Activated naive CD8-positive, alpha-beta T cell treated with anti-CD3 and anti-CD28 coated beads, Interleukin-2, amount 50 U/mL, for 16 hours (primary cell): ENCODE measurements at regions not wholly inside any gene's neighbourhood (a gene's known extent, or its start where the extent isn't known, plus 50 kb on each side); places are given as distances from the start of the nearest gene placed in this dataset.
"Not testable (repeated sequence)": the region's sequence is repeated elsewhere in the genome, so short reads cannot be mapped to it uniquely, and the experiment has no call there.

Source experiments
- DNase-seq: peaks from one replicate; pipeline ENCODE4 v3.0.0-alpha.2; 2020; ENCODE audit warnings: low read depth, low spot score

DNA sequence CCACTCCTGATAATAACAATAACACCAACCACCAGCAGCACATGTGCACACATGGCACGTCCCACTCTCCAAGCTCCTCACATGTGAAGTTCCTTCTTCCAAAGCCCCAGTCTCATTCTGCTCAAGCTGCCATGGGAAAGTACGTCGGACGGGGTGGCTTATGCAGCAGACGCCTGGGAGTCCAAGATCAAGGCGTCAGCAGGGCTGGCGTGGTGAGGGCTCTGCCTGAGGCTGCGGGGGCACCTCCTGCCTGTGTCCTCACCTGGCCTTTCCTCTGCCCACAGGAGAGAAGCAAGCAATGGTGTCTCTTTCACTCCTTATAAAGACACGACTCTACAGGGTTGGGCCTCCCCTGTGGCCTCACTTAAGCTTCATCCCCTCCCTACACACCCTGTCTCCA is 68.8 kb upstream of the INSIG1 start:
- no peak for DNase-seq

- DNase-seq = no peak
Measured at GRCh38 chr7:155229548-155230168, 68.0 kb upstream of the INSIG1 start.

DNA sequence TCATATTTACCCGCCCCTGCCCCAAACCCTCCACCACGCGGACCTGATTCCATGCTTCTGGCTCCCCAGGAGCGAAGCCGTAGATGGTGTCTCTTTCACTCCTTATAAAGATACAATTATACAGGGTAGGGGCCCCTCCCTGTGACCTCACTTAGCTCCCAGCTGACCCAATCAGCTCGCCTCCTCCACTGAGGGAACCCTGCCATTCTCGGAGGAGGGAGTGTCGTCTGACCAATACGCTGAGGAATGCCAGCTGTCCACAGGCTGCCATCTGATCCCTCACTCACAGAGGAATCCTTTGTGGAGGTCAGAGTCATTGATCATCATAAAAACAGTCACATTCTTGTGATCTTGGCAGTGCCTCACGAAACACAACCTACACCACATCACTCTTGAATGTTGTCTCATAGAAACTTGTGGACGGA is 67.5 kb upstream of the INSIG1 start:
- DNase-seq = no peak

DNA sequence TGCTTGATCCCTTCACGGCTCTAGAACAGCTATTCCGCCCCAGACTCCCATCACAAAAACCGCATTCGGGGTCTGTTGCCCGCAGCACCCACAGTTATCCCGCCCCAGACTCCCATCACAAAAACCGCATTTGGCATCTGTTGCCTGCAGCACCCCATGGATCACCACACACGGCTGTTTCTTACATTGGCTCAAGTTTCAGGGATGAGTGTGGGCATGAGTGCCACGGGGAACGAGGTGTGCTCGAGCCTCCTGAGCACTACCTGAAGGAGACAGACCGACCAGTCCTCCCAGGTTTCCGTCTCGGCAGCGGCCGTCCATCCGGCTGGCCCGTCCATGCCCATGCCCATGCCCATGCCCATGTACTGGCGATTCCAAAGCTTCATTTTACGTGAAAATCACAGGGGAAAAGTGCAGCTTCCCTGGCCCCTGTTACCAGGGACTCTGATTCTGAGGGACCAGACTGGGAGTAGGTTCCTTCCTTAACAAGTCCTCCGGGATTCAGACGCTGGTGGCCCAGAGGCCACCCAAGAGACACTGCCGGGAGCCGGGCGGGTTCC is 66.4 kb upstream of the INSIG1 start:
- no peak for DNase-seq

GRCh38 chr7:155231941-155232340 is 65.7 kb upstream of the INSIG1 start:
- no peak for DNase-seq

DNA sequence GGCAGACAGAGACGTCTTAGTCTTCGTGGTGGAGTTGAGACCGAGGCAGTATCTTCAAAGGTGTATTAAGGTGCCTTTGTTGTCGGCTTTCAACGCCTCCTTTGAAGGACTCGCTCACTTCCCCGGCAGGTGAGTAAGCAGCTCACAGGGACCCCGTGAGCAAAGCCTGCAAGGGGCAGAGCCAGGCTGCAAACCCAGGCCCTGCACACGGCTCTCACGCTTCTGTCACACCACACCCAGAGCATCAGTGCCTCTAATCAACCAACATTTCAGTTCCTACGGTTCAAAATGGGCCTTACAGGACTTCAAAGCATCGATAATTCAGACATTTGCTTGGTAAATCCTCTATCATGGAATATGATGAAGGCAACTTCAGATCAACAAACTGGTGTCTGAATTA is 64.8 kb upstream of the INSIG1 start:
- DNase-seq = no peak

DNA sequence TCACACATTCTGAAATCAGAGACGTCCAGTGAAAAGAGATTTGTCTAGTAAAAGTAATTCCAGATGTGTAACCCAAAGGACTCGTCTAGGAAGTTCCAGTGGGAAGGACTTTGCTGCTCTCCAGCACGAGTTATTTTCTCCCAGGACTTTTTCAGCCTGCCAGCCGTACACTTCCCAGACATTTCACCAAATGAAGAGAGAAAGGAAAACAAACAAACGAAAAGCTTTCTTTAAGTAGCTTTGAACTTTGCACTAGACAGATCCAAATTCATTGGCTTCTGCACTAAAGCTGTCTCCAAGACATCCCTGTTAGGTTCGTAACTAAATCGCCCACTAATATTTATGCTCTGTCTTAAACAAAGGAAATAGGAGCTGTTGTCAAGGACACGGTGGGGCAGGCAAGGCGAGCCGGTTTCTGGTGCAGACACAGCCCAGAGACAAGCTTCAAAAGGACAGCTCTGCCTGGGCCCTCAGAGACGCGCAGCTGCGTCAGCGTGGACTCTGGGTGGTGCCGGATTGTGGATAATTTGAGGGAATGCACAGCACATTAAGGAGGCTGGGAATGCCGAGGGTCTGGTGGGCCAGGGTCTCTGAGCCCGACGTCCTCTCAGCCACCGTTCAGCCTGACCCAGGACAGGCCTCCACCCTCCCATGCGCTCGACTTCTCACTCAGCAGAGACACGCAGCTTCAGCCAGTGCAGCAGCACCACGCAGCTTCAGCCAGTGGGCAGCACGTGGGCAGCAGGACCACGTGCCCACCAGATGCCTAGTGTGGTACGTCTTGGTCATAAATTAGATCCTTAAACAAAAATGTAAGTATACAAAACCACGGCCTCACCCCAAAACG is 64.1 kb upstream of the INSIG1 start:
- DNase-seq = no peak

- DNase-seq = no peak
Measured at GRCh38 chr7:155234158-155234492, 63.6 kb upstream of the INSIG1 start.

GRCh38 chr7:155234950-155235789 is 62.5 kb upstream of the INSIG1 start:
- DNase-seq = no peak

DNA sequence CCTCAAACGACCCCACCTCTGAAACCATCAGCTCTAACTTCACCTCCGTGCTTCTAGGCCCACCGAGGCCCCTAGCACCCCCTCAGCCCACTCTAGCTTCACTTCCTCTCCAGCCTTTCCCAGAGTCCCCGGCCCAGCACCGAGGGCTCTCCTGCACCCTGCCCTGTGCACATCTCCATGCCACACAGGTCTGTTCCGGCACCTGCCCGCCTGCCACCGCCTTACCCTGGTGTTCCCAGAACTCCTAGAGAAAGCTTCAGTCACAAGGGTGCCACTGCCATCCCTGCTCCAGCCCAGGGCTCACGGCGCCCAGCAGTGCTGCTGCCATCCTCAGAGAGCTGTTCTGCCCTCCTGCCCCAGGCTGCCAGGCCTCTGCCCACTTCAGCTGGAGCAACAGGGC is 61.3 kb upstream of the INSIG1 start:
- DNase-seq = no peak

DNA sequence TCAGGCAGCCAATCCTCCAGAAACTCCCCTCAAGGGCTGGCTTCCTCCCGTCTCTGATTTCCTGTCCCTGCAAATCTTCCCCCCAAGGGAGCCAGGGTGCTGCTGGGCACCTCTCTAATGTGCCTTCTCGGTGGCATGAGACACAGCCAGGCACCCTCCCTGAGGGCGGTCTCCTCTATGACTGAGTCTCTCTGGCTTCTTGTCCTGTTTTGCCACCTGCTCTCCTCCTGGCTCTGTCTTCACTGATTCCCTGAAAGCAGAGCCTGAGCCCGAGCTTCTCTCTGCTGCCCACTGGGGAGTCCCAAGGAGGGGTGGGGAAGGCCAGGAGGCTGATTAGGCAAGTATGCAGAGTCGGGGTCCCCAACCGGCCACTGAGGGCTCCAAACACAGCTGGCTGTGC is 60.4 kb upstream of the INSIG1 start:
- no peak for DNase-seq

DNA sequence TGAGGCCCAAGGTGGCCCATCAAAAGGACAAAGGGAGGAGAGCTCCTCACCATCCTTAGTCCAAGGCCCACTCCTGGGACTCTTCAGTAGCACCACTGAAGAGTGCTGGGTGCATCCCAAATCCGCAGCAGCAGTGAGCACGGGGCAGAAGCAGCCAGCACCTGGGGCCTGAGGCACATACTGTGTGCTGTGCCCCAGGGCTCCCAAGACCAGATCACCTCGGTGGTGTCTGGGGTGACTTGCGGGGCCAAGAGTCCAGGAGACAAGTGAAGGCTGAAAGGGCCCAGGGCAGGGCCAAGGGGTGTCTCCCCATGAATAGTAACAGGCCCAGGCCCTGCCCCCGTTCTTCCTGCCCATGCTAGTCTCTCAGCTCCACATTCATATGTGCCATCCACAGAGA is 59.9 kb upstream of the INSIG1 start:
- DNase-seq = no peak

DNA sequence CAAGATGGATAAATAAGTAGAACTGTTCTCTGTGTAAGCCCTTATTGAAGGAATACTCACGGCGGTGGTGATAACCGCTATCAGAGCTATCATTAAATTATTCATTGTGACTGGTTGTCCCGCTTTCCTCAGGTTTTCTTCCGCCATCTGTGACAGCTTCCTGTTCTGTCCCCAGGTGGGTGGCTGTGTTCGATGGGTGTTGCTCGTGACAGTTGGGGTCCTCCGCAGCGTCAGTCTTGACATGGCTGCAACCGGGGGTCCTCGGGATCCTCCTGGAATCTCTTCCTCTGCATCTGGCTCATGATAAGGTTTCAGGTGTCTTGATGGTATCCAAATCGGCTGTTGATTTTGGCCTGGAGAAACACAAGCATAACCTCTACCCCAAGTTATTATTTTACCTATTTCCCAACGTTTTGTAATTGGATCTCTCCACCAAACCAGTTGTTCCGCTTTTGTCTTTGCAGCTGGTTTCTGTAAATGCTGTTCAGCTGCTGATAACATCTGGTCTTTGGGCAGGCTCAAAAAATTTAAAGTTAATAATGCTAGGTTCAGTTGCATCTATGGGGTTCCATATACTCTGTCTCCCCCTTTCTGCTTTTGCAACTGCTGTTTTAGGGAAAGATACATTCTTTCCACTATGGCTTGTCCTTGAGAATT is 58.1 kb upstream of the INSIG1 start:
- DNase-seq = not testable (repeated sequence)

GRCh38 chr7:155244675-155245074 is 53.0 kb upstream of the INSIG1 start:
- DNase-seq = no peak

DNA sequence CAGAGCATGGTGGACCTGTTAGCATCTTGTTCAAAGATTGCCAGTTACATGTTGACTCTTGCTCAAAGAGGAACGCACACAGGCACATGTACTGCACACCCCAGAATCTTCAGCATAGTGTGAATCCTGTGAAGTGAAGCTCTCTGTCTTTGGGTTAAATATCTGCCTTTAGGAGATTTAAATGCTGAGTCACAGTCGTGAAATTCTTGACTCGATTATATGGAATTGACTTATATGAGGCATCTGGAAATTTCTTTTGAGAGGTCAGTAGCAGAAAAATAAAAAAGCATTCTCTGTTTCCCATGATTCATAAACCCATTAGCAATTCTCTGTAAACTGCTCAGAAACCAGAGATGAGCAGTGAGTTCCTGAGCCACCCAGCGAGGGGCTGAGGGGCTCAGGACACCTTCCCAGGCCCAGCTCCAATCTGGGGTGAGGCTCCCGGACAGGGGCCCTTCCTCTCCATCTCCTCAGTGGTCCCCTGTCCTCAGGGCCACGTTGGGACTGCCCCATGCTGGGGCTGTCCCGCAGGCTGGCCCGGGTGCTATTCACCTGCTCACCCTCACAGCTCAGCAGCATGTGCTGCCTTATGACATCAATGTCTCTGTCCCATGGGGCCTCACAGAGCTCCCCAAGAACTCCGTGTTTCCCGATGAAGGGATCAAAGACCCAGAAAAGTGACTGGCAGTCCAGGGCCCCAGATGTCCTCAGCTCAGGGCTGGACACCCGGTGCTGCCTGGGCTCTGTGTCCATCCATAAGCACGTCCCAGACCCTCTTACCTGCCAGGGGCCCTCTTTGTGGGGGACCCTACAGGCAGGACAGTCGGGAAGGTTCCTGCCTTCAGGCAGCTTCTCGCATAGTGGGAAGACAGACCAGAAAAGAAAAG is 50.0 kb upstream of the INSIG1 start:
- no peak for DNase-seq
